ENCODE measurements at regions not wholly inside any gene's neighbourhood (a gene's known extent, or its start where the extent isn't known, plus 50 kb on each side); places are given as distances from the start of the nearest gene placed in this dataset.

DNA sequence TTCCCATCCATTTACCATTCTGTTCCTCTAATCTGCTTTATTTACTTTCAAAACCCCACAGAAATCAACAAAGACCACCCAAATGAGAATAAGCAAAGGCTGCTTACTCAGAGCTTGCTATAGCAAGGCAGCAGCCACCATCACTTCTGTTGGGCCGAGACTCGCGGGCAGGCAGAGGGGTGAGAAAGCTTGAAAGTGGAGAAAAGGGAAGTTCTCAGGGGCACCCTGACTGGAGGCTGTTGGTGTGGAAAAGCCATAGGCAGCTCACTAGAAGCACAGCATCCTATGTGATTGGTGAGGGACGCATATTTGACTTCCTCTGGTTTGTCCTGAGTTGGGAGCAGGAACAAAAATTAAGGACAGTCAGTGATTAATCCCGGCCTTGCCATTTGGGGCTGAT lies 269.7 kb upstream of the THSD7B start (continued):
- TF ChIP-seq, protein P1, sequence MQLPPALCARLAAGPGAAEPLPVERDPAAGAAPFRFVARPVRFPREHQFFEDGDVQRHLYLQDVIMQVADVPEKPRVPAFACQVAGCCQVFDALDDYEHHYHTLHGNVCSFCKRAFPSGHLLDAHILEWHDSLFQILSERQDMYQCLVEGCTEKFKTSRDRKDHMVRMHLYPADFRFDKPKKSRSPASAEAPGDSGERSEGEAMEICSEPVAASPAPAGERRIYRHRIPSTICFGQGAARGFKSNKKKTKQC (CRISPR knock-in tag; IDR thresholded peaks at IDR 0.05): no peak
- no peak for TF ChIP-seq RAD21 (CRISPR knock-in tag; conservative IDR thresholded peaks at IDR 0.05 in 1 of 2, IDR thresholded peaks at IDR 0.05 in 1 of 2)
- TF ChIP-seq, protein P2, sequence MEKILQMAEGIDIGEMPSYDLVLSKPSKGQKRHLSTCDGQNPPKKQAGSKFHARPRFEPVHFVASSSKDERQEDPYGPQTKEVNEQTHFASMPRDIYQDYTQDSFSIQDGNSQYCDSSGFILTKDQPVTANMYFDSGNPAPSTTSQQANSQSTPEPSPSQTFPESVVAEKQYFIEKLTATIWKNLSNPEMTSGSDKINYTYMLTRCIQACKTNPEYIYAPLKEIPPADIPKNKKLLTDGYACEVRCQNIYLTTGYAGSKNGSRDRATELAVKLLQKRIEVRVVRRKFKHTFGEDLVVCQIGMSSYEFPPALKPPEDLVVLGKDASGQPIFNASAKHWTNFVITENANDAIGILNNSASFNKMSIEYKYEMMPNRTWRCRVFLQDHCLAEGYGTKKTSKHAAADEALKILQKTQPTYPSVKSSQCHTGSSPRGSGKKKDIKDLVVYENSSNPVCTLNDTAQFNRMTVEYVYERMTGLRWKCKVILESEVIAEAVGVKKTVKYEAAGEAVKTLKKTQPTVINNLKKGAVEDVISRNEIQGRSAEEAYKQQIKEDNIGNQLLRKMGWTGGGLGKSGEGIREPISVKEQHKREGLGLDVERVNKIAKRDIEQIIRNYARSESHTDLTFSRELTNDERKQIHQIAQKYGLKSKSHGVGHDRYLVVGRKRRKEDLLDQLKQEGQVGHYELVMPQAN (IDR thresholded peaks at IDR 0.05; ENCODE audit: borderline replicate concordance): no peak
- TF ChIP-seq, protein P3, sequence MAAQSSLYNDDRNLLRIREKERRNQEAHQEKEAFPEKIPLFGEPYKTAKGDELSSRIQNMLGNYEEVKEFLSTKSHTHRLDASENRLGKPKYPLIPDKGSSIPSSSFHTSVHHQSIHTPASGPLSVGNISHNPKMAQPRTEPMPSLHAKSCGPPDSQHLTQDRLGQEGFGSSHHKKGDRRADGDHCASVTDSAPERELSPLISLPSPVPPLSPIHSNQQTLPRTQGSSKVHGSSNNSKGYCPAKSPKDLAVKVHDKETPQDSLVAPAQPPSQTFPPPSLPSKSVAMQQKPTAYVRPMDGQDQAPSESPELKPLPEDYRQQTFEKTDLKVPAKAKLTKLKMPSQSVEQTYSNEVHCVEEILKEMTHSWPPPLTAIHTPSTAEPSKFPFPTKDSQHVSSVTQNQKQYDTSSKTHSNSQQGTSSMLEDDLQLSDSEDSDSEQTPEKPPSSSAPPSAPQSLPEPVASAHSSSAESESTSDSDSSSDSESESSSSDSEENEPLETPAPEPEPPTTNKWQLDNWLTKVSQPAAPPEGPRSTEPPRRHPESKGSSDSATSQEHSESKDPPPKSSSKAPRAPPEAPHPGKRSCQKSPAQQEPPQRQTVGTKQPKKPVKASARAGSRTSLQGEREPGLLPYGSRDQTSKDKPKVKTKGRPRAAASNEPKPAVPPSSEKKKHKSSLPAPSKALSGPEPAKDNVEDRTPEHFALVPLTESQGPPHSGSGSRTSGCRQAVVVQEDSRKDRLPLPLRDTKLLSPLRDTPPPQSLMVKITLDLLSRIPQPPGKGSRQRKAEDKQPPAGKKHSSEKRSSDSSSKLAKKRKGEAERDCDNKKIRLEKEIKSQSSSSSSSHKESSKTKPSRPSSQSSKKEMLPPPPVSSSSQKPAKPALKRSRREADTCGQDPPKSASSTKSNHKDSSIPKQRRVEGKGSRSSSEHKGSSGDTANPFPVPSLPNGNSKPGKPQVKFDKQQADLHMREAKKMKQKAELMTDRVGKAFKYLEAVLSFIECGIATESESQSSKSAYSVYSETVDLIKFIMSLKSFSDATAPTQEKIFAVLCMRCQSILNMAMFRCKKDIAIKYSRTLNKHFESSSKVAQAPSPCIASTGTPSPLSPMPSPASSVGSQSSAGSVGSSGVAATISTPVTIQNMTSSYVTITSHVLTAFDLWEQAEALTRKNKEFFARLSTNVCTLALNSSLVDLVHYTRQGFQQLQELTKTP (IDR thresholded peaks at IDR 0.05; ENCODE audit: low read depth in 1 of 2, partially characterized antibody in 2 of 2): no peak
- no peak for TF ChIP-seq ZC3H4 (CRISPR knock-in tag; IDR thresholded peaks at IDR 0.05; ENCODE audit: borderline replicate concordance)
- TF ChIP-seq HNRNPLL (IDR thresholded peaks at IDR 0.05; ENCODE audit: low read depth, low read length, poor library complexity, severe bottlenecking): no peak
